Mesendoderm (in vitro differentiated cells): ENCODE measurements at regions not wholly inside any gene's neighbourhood (a gene's known extent, or its start where the extent isn't known, plus 50 kb on each side); places are given as distances from the start of the nearest gene placed in this dataset.
"Not testable (repeated sequence)": the region's sequence is repeated elsewhere in the genome, so short reads cannot be mapped to it uniquely, and the experiment has no call there.

Experiments
- DNase-seq: peaks from one replicate; pipeline ENCODE4 v3.0.0; 2013
- H2AK5ac ChIP-seq: 2 replicates; pipeline ENCODE4 v1.6.1; 2013; ENCODE audit warnings: low read length, inconsistent platforms
- H2BK120ac ChIP-seq: 2 replicates; pipeline ENCODE4 v1.6.1; 2013; ENCODE audit warnings: low read depth, mild to moderate bottlenecking, low read length, moderate library complexity, mixed read lengths
- H2BK15ac ChIP-seq: replicated peaks from 2 replicates; pipeline ENCODE4 v1.6.1; 2013; ENCODE audit warnings: low read depth, mild to moderate bottlenecking, moderate library complexity
- H2BK5ac ChIP-seq: 2 replicates; pipeline ENCODE4 v1.6.1; 2013; ENCODE audit warnings: low read length, inconsistent platforms
- H3K18ac ChIP-seq: 2 replicates; pipeline ENCODE4 v1.6.1; 2013; ENCODE audit warnings: mild to moderate bottlenecking, low read length, mixed read lengths
- H3K23ac ChIP-seq: one replicate; pipeline ENCODE4 v1.6.1; 2013; ENCODE audit warnings: low read length
- H3K27ac ChIP-seq: 2 replicates; pipeline ENCODE4 v1.5.1; 2013; ENCODE audit warnings: low read depth, mild to moderate bottlenecking, inconsistent platforms, low read length, moderate library complexity
- H3K27me3 ChIP-seq: 2 replicates; pipeline ENCODE4 v1.6.1; 2013; ENCODE audit warnings: low read length, control low read depth, mild to moderate bottlenecking, inconsistent platforms; ENCODE audit not compliant: insufficient read depth, poor library complexity
- H3K36me3 ChIP-seq: 2 replicates; pipeline ENCODE4 v1.6.1; 2013; ENCODE audit warnings: low read length, inconsistent platforms; ENCODE audit not compliant: control insufficient read depth, insufficient read depth
- H3K4ac ChIP-seq: one replicate; pipeline ENCODE4 v1.6.1; 2013; ENCODE audit warnings: low read depth, mild to moderate bottlenecking, low read length, moderate library complexity
- H3K4me1 ChIP-seq: 2 replicates; pipeline ENCODE4 v1.6.1; 2013; ENCODE audit warnings: low read depth, low read length, inconsistent platforms; ENCODE audit not compliant: control insufficient read depth
- H3K4me2 ChIP-seq: 2 replicates; pipeline ENCODE4 v1.6.1; 2013; ENCODE audit warnings: low read length
- H3K4me3 ChIP-seq: 2 replicates; pipeline ENCODE4 v1.5.1; 2013; ENCODE audit warnings: mild to moderate bottlenecking, low read length
- H3K56ac ChIP-seq: one replicate; pipeline ENCODE4 v1.6.1; 2013; ENCODE audit warnings: low read length
- H3K79me1 ChIP-seq: 2 replicates; pipeline ENCODE4 v1.6.1; 2013; ENCODE audit warnings: low read length, inconsistent platforms
- H3K79me2 ChIP-seq: 2 replicates; pipeline ENCODE4 v1.6.1; 2013; ENCODE audit warnings: mild to moderate bottlenecking, low read length; ENCODE audit not compliant: control insufficient read depth, insufficient read depth
- H3K9ac ChIP-seq: 2 replicates; pipeline ENCODE4 v1.6.1; 2013; ENCODE audit warnings: low read length, inconsistent platforms
- H4K5ac ChIP-seq: one replicate; pipeline ENCODE4 v1.6.1; 2013; ENCODE audit warnings: low read length
- H4K8ac ChIP-seq: one replicate; pipeline ENCODE4 v1.6.1; 2013; ENCODE audit warnings: low read depth, mild to moderate bottlenecking, control low read depth, low read length, moderate library complexity
- WGBS: extraction: QIAGEN DNeasy Blood & Tissue Kit; methylation state at CpG from one replicate; pipeline ENCODE4 v1.1.7; 2013; ENCODE audit warnings: low lambda C conversion rate, missing lambda C conversion rate; ENCODE audit not compliant: insufficient coverage; ENCODE audit errors: extremely low coverage; 5-methylcytosine and 5-hydroxymethylcytosine counted together

GRCh38 chr14:44732144-44732543 lies 225.1 kb upstream of the FSCB start:
- H3K4ac ChIP-seq = no peak overlapping the region
- no peak overlapping the region for H2AK5ac ChIP-seq
- H3K4me1 ChIP-seq = no peaks in the 10 kb centered on the region
- no peaks in the 10 kb centered on the region for H3K79me2 ChIP-seq
- no peak overlapping the region for H4K5ac ChIP-seq
- no peak overlapping the region for H3K27ac ChIP-seq
- DNase-seq = no peak
- H3K18ac ChIP-seq = no peak overlapping the region
- no peak overlapping the region for H4K8ac ChIP-seq
- H2BK15ac ChIP-seq = no peak overlapping the region
- no peak overlapping the region for H2BK5ac ChIP-seq
- H3K23ac ChIP-seq = no peak overlapping the region
- H3K56ac ChIP-seq = no peak overlapping the region
- H3K36me3 ChIP-seq = no peaks in the 10 kb centered on the region
- H2BK120ac ChIP-seq = no peak overlapping the region
- no peak overlapping the region for H3K4me2 ChIP-seq
- H3K4me3 ChIP-seq = no peak overlapping the region
- no peaks in the 10 kb centered on the region for H3K27me3 ChIP-seq
- H3K9ac ChIP-seq = no peak overlapping the region
- no peaks in the 10 kb centered on the region for H3K79me1 ChIP-seq

GRCh38 chr14:44730860-44731259 lies 223.8 kb upstream of the FSCB start:
- Histone ChIP-seq H2BK120ac (no peak overlapping the region), H3K9ac (no peak overlapping the region), H3K79me1 (no peaks in the 10 kb centered on the region), H4K8ac (no peak overlapping the region), H3K4ac (no peak overlapping the region), H3K79me2 (no peaks in the 10 kb centered on the region), H4K5ac (no peak overlapping the region), H3K4me1 (no peaks in the 10 kb centered on the region), H3K23ac (no peak overlapping the region), H3K36me3 (no peaks in the 10 kb centered on the region), H3K18ac (no peak overlapping the region), H2BK5ac (no peak overlapping the region), H2BK15ac (no peak overlapping the region), H3K27ac (no peak overlapping the region), H3K4me3 (no peak overlapping the region), H3K56ac (no peak overlapping the region), H3K27me3 (no peaks in the 10 kb centered on the region), H2AK5ac (no peak overlapping the region), H3K4me2 (no peak overlapping the region)
- no CpG with 5 or more reads among the region's 3 CpGs for WGBS
- DNase-seq = no peak

GRCh38 chr14:44721395-44721794 lies 214.3 kb upstream of the FSCB start:
- not testable (repeated sequence) for H4K8ac ChIP-seq, H3K79me2 ChIP-seq, H3K9ac ChIP-seq, H3K36me3 ChIP-seq, H4K5ac ChIP-seq, DNase-seq, H3K56ac ChIP-seq, H3K4ac ChIP-seq, H3K18ac ChIP-seq, H2BK120ac ChIP-seq, H2BK5ac ChIP-seq, H3K27ac ChIP-seq, H3K27me3 ChIP-seq, H3K4me2 ChIP-seq, H3K23ac ChIP-seq, H3K79me1 ChIP-seq, H2BK15ac ChIP-seq, H2AK5ac ChIP-seq, H3K4me1 ChIP-seq, H3K4me3 ChIP-seq
- WGBS = no CpG with 5 or more reads among the region's 1 CpG

GRCh38 chr14:44720707-44721106 lies 213.6 kb upstream of the FSCB start:
- Histone ChIP-seq H3K4me2 (no peak overlapping the region), H2AK5ac (no peak overlapping the region), H3K4me1 (peaks cover 3% of the 10 kb centered on the region), H3K4me3 (no peak overlapping the region), H3K56ac (no peak overlapping the region), H3K27me3 (no peaks in the 10 kb centered on the region), H4K8ac (no peak overlapping the region), H4K5ac (no peak overlapping the region), H3K79me2 (no peaks in the 10 kb centered on the region), H3K79me1 (no peaks in the 10 kb centered on the region), H3K23ac (no peak overlapping the region), H3K36me3 (no peaks in the 10 kb centered on the region), H2BK120ac (no peak overlapping the region), H3K18ac (no peak overlapping the region), H2BK5ac (no peak overlapping the region), H2BK15ac (no peak overlapping the region), H3K27ac (no peak overlapping the region), H3K9ac (no peak overlapping the region), H3K4ac (no peak overlapping the region)
- no CpG with 5 or more reads among the region's 2 CpGs for WGBS
- no peak for DNase-seq

GRCh38 chr14:44712024-44712815 lies 205.1 kb upstream of the FSCB start:
- H3K27me3 ChIP-seq = no peaks in the 10 kb centered on the region
- H2AK5ac ChIP-seq = no peak overlapping the region
- H2BK5ac ChIP-seq = no peak overlapping the region
- H3K4me3 ChIP-seq = no peak overlapping the region
- no peaks in the 10 kb centered on the region for H3K4me1 ChIP-seq
- H3K79me1 ChIP-seq = no peaks in the 10 kb centered on the region
- no peaks in the 10 kb centered on the region for H3K36me3 ChIP-seq
- no peaks in the 10 kb centered on the region for H3K79me2 ChIP-seq
- no peak overlapping the region for H2BK15ac ChIP-seq
- H2BK120ac ChIP-seq = no peak overlapping the region
- H4K5ac ChIP-seq = no peak overlapping the region
- H4K8ac ChIP-seq = no peak overlapping the region
- no peak overlapping the region for H3K9ac ChIP-seq
- no peak overlapping the region for H3K56ac ChIP-seq
- H3K23ac ChIP-seq = no peak overlapping the region
- no peak for DNase-seq
- no CpG with 5 or more reads among the region's 9 CpGs for WGBS
- no peak overlapping the region for H3K27ac ChIP-seq
- no peak overlapping the region for H3K4me2 ChIP-seq
- no peak overlapping the region for H3K4ac ChIP-seq
- no peak overlapping the region for H3K18ac ChIP-seq
